HepG2 (cell line): ENCODE measurements at regions not wholly inside any gene's neighbourhood (a gene's known extent, or its start where the extent isn't known, plus 50 kb on each side); places are given as distances from the start of the nearest gene placed in this dataset.

Experiments used
- ATAC-seq: fragments of 200-7000 bp; cut with Tn5 transposase; 3 replicates; pipeline ENCODE4 v1.9.1; 2020; ENCODE audit warnings: mild to moderate bottlenecking, moderate library complexity
- BruUV-seq: library from RNA; stranded (reverse); fragments of 400-500 nt; replicated peaks from 2 replicates; lab custom pipeline; 2021; lab: Mats Ljungman, UMichigan
- CTCF ChIA-PET: fragments of 300-600 bp; formaldehyde crosslinking; extraction: SDS; loops from one replicate; lab custom pipeline; 2021; ENCODE audit warnings: low total read pairs, inconsistent platforms, low intra/inter-chr PET ratio; lab: Yijun Ruan, JAX
- POLR2A ChIA-PET: fragments of 350-600 bp; sonication (Branson Sonifier 250); formaldehyde crosslinking; loops from one replicate; lab custom pipeline; 2020; ENCODE audit warnings: antibody characterized with exemption, inconsistent platforms; lab: Yijun Ruan, JAX
- DNase-seq: peaks from one replicate; pipeline ENCODE4 v3.0.0-alpha.2; 2015; ENCODE audit warnings: low spot score
- FAIRE-seq: peaks from 3 replicates; lab custom pipeline; 2011; peaks lifted over from hg19 to GRCh38; lab: Jason Lieb, UNC
- H2AFZ ChIP-seq: one replicate; pipeline ENCODE4 v1.6.1; 2011; ENCODE audit warnings: low read length, inconsistent platforms
- H3K27ac ChIP-seq: fragments of 300-600 bp; 3 replicates; pipeline ENCODE4 v1.8.0; 2011; ENCODE audit warnings: mixed run types, mild to moderate bottlenecking, mixed read lengths, low read length, inconsistent platforms; ENCODE audit not compliant: insufficient read depth; ENCODE audit errors: extremely low read length
- H3K27me3 ChIP-seq, 2 experiments: fragments of 200-600 bp in 1 of 2; 2 replicates in 1 of 2; 3 replicates in 1 of 2; pipeline versions ENCODE4 v1.6.0 to v1.8.0; 2011; ENCODE audit warnings: low read length in 2 of 2, mild to moderate bottlenecking in 2 of 2, moderate library complexity in 2 of 2, inconsistent platforms in 1 of 2; ENCODE audit not compliant: insufficient read depth in 2 of 2, control insufficient read depth in 1 of 2
- H3K36me3 ChIP-seq, 2 experiments: fragments of 200-600 bp in 1 of 2; replicated peaks in 1 of 2; 2 replicates in 1 of 2; 3 replicates in 1 of 2; pipeline versions ENCODE4 v1.5.1 to v1.8.0; 2011; ENCODE audit warnings: low read length in 2 of 2, inconsistent platforms in 1 of 2; ENCODE audit not compliant: insufficient read depth in 2 of 2, control insufficient read depth in 1 of 2
- H3K4me1 ChIP-seq: 2 replicates; pipeline ENCODE4 v1.5.1; 2012; ENCODE audit warnings: low read length, inconsistent platforms; ENCODE audit not compliant: insufficient read depth
- H3K4me2 ChIP-seq: 2 replicates; pipeline ENCODE4 v1.6.0; 2011; ENCODE audit warnings: low read depth, low read length, inconsistent platforms
- H3K4me3 ChIP-seq, 3 experiments: fragments of 200-600 bp in 1 of 3; sonication (generic), shearing (Covaris generic) in 1 of 3; replicated peaks in 1 of 3; 2 replicates each; pipeline ENCODE4 v1.5.1; 2011 to 2016; ENCODE audit warnings: low read length in 3 of 3, inconsistent platforms in 2 of 3, low read depth in 2 of 3, mild to moderate bottlenecking in 2 of 3, control low read depth in 1 of 3, mixed read lengths in 1 of 3; ENCODE audit not compliant: insufficient read depth in 1 of 3
- H3K79me2 ChIP-seq: one replicate; pipeline ENCODE4 v1.6.1; 2011; ENCODE audit warnings: low read length, inconsistent platforms; ENCODE audit not compliant: insufficient read depth
- H3K9ac ChIP-seq: 2 replicates; pipeline ENCODE4 v1.6.0; 2011; ENCODE audit warnings: mild to moderate bottlenecking, low read depth, low read length, inconsistent platforms; ENCODE audit not compliant: insufficient read depth
- H3K9me3 ChIP-seq: 2 replicates; pipeline ENCODE4 v1.5.1; 2012; ENCODE audit warnings: mild to moderate bottlenecking, low read length
- H4K20me1 ChIP-seq: 2 replicates; pipeline ENCODE4 v1.6.0; 2011; ENCODE audit warnings: inconsistent platforms, mild to moderate bottlenecking, low read length, moderate library complexity; ENCODE audit not compliant: insufficient read depth
- ARID2 ChIP-seq: sonication (generic); formaldehyde crosslinking; IDR thresholded peaks from 2 replicates; pipeline ENCODE4 v1.8.1; 2022; ENCODE audit warnings: mild to moderate bottlenecking, missing genetic modification reagents, borderline replicate concordance
- ARNT ChIP-seq: fragments of 450-650 bp; IDR thresholded peaks from 2 replicates; pipeline ENCODE4 v1.6.1; 2017
- CBX1 ChIP-seq: IDR thresholded peaks from one replicate; pipeline ENCODE4 v1.6.1; 2016; ENCODE audit warnings: antibody characterized with exemption, low read depth
- CREB1 ChIP-seq, 2 experiments: fragments of 450-650 bp in 1 of 2; IDR thresholded peaks; 2 replicates each; pipeline ENCODE4 v1.6.1; 2016 to 2017; ENCODE audit warnings: control low read depth in 1 of 2, mild to moderate bottlenecking in 1 of 2, missing compliant biosample characterization in 1 of 2, missing genetic modification characterization in 1 of 2
- ERF ChIP-seq: IDR thresholded peaks from 2 replicates; pipeline ENCODE4 v1.6.1; 2018; ENCODE audit warnings: missing biosample characterization, missing genetic modification reagents
- KDM4B ChIP-seq: sonication (generic); formaldehyde crosslinking; IDR thresholded peaks from 2 replicates; pipeline ENCODE4 v1.4.0; 2020; ENCODE audit warnings: missing genetic modification reagents
- POLR2AphosphoS5 ChIP-seq: IDR thresholded peaks from 2 replicates; pipeline ENCODE4 v1.6.1; 2012; ENCODE audit warnings: low read depth, low read length
- TBP ChIP-seq: sonication (generic); formaldehyde crosslinking; IDR thresholded peaks from 2 replicates; pipeline ENCODE4 v1.5.0; 2020; ENCODE audit warnings: missing genetic modification reagents
- THAP11 ChIP-seq: IDR thresholded peaks from 2 replicates; pipeline ENCODE4 v1.6.1; 2016; ENCODE audit warnings: missing biosample characterization, missing genetic modification reagents
- ZNF44 ChIP-seq: sonication (generic); formaldehyde crosslinking; IDR thresholded peaks from 2 replicates; pipeline ENCODE4 v1.5.1; 2020; ENCODE audit warnings: mild to moderate bottlenecking, missing genetic modification reagents
- WGBS: methylation state at CpG from one replicate; pipeline ENCODE4 v1.1.6; 2017; ENCODE audit warnings: low lambda C conversion rate; 5-methylcytosine and 5-hydroxymethylcytosine counted together
- in situ Hi-C: cut with HindIII; loops from 2 replicates; pipeline ENCODE4 v1.10.0; 2017; ENCODE audit warnings: low pct_unique_long_range_greater_than_20kb; ENCODE audit not compliant: extremely low pct_ligation_motif_present
- intact Hi-C: fragments of 100-400 bp; cut with micrococcal nuclease; formaldehyde crosslinking; loops from one replicate; pipeline ENCODE4 v1.10.0; 2022; ENCODE audit not compliant: unreplicated experiment
- TF ChIP-seq, protein P1 (sequence below): sonication (generic); formaldehyde crosslinking; IDR thresholded peaks from 2 replicates; pipeline ENCODE4 v1.8.0; 2022; ENCODE audit warnings: mild to moderate bottlenecking, missing genetic modification reagents, moderate library complexity
- TF ChIP-seq, protein P2 (sequence below): sonication (generic); formaldehyde crosslinking; IDR thresholded peaks from 2 replicates; pipeline ENCODE4 v1.9.0; 2022; ENCODE audit warnings: low read depth, missing genetic modification reagents
- TF ChIP-seq, protein P3 (sequence below): sonication (generic); formaldehyde crosslinking; IDR thresholded peaks from 2 replicates; pipeline ENCODE4 v1.4.0; 2020; ENCODE audit warnings: mild to moderate bottlenecking, low read depth, missing genetic modification reagents

DNA sequence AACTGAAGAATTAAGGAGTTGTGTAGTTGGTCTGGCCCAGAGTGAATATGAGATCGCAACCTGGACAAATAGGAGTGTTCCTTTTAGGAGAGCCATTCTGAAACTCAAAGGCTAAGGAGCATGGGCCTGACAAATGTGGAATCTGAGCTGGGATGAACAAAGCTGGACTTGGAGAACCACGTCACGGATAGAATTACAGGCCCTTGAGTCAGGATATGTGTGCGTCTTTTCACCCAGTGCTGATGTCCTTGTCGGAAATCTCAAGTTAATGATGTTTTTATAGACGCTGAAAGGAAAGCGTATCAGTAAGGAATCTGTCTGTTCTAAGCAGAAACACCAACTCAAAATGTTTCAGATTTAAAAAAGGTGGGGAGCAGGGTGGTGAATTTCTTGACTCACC lies 173.8 kb upstream of the ZKSCAN2 start:
- Histone ChIP-seq H2AFZ (no peak overlapping the region), H3K4me3 (no peak overlapping the region), H3K9ac (no peak overlapping the region), H3K4me1 (no peaks in the 10 kb centered on the region), H3K27ac (no peak overlapping the region), H3K36me3 (no peaks in the 10 kb centered on the region), H3K79me2 (no peaks in the 10 kb centered on the region), H3K9me3 (peaks cover 6% of the 10 kb centered on the region), H4K20me1 (no peaks in the 10 kb centered on the region), H3K27me3 (peaks cover 0 to 28% of the 10 kb centered on the region in 2 experiments; a peak in 1 of 5 replicates), H3K4me2 (no peak overlapping the region)
- WGBS: 4% methylated on average over 7 of the region's 7 CpGs
- CTCF ChIA-PET: no interaction called here
- no peak for DNase-seq
- ATAC-seq: no peak
- in situ Hi-C loops (no loop called here), intact Hi-C loops (no loop called here)
- no TSS peak for BruUV-seq
- TF ChIP-seq, protein P1, sequence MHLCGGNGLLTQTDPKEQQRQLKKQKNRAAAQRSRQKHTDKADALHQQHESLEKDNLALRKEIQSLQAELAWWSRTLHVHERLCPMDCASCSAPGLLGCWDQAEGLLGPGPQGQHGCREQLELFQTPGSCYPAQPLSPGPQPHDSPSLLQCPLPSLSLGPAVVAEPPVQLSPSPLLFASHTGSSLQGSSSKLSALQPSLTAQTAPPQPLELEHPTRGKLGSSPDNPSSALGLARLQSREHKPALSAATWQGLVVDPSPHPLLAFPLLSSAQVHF (CRISPR knock-in tag): no peak
- TF ChIP-seq CREB1 (IDR thresholded peaks at IDR 0.05): peak; percentile 36; the same call in 1 of the 2 replicates
- no peak for TF ChIP-seq CREB1 (CRISPR knock-in tag; IDR thresholded peaks at IDR 0.05)
- POLR2A ChIA-PET: no interaction called here
- no peak for FAIRE-seq

DNA sequence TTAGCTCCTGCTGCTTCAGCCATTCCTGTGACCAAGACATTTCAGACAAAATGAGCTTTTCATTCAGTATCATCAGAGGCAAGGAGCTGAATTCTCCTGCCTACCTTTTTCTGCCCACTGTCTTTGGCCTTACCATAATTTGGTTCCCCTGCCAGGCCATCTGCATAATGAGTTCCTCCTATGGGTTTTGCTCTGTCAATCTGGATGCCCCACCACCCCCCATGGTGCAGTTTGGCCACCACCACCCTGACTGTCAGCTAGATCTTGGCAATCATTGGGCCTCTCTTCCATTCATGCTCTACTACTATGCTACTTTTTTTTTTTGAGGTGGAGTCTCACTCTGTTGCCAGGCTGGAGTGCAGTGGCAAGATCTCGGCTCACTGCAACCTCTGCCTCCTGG lies 169.2 kb upstream of the ZKSCAN2 start:
- no peak overlapping the region for H3K4me3 ChIP-seq
- CTCF ChIA-PET: no interaction called here
- ATAC-seq (no peak), FAIRE-seq (no peak), DNase-seq (no peak)
- no peak overlapping the region for H2AFZ ChIP-seq
- no peaks in the 10 kb centered on the region for H3K79me2 ChIP-seq
- 0% methylated on average over 1 of the region's 1 CpG for WGBS
- H4K20me1 ChIP-seq: no peaks in the 10 kb centered on the region
- intact Hi-C loops (no loop called here), in situ Hi-C loops (no loop called here)
- H3K4me2 ChIP-seq: no peak overlapping the region
- POLR2A ChIA-PET: no interaction called here
- no peak overlapping the region for H3K9ac ChIP-seq
- no peaks in the 10 kb centered on the region for H3K4me1 ChIP-seq
- H3K9me3 ChIP-seq: peaks cover 6% of the 10 kb centered on the region
- peaks cover 0 to 9% of the 10 kb centered on the region in 2 experiments; a peak in 2 of 5 replicates for H3K27me3 ChIP-seq
- no peaks in the 10 kb centered on the region for H3K36me3 ChIP-seq
- no peak overlapping the region for H3K27ac ChIP-seq
- no TSS peak for BruUV-seq
- TF ChIP-seq KDM4B (no peak), ARNT (no peak), CBX1 (no peak), POLR2AphosphoS5 (no peak), ERF (CRISPR knock-in tag) (no peak), ARID2 (CRISPR knock-in tag) (no peak), ZNF44 (CRISPR knock-in tag) (no peak), TBP (CRISPR knock-in tag) (no peak), THAP11 (CRISPR knock-in tag) (no peak)
- TF ChIP-seq, protein P2, sequence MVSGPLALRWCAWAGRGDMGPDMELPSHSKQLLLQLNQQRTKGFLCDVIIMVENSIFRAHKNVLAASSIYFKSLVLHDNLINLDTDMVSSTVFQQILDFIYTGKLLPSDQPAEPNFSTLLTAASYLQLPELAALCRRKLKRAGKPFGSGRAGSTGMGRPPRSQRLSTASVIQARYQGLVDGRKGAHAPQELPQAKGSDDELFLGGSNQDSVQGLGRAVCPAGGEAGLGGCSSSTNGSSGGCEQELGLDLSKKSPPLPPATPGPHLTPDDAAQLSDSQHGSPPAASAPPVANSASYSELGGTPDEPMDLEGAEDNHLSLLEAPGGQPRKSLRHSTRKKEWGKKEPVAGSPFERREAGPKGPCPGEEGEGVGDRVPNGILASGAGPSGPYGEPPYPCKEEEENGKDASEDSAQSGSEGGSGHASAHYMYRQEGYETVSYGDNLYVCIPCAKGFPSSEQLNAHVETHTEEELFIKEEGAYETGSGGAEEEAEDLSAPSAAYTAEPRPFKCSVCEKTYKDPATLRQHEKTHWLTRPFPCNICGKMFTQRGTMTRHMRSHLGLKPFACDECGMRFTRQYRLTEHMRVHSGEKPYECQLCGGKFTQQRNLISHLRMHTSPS (CRISPR knock-in tag): no peak
- TF ChIP-seq, protein P3, sequence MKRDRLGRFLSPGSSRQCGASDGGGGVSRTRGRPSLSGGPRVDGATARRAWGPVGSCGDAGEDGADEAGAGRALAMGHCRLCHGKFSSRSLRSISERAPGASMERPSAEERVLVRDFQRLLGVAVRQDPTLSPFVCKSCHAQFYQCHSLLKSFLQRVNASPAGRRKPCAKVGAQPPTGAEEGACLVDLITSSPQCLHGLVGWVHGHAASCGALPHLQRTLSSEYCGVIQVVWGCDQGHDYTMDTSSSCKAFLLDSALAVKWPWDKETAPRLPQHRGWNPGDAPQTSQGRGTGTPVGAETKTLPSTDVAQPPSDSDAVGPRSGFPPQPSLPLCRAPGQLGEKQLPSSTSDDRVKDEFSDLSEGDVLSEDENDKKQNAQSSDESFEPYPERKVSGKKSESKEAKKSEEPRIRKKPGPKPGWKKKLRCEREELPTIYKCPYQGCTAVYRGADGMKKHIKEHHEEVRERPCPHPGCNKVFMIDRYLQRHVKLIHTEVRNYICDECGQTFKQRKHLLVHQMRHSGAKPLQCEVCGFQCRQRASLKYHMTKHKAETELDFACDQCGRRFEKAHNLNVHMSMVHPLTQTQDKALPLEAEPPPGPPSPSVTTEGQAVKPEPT: no peak
